Motor neuron (in vitro differentiated cells): ENCODE measurements at regions not wholly inside any gene's neighbourhood (a gene's known extent, or its start where the extent isn't known, plus 50 kb on each side); places are given as distances from the start of the nearest gene placed in this dataset.
A peak's percentile ranks its signal among the peaks of the same experiment; 100 is the strongest.
"Not testable (repeated sequence)": the region's sequence is repeated elsewhere in the genome, so short reads cannot be mapped to it uniquely, and the experiment has no call there.

ENCODE experiments used
- ATAC-seq, 8 experiments: fragments of 200-7000 bp; cut with Tn5 transposase; replicated peaks in 6 of 8; 2 replicates each; pipeline ENCODE4 v1.8.0; 2021; ENCODE audit warnings: mild to moderate bottlenecking in 8 of 8, moderate library complexity in 8 of 8
- H3K27ac ChIP-seq, 2 donors: fragments of 250-450 bp; sonication (Bioruptor Pico); 2 replicates each; pipeline ENCODE4 v1.9.0; 2021; ENCODE audit warnings: antibody characterized with exemption in 2 of 2, mild to moderate bottlenecking in 2 of 2, moderate library complexity in 1 of 2
- H3K4me1 ChIP-seq, 2 donors: fragments of 250-450 bp; sonication (Bioruptor Pico); replicated peaks in 1 of 2; 2 replicates each; pipeline ENCODE4 v1.6.1; 2021; ENCODE audit warnings: antibody characterized with exemption in 2 of 2, mild to moderate bottlenecking in 2 of 2, moderate library complexity in 1 of 2
- H3K4me3 ChIP-seq, 5 donors: fragments of 250-450 bp; sonication (Bioruptor Pico); 2 replicates each; pipeline ENCODE4 v1.9.0; 2021; ENCODE audit warnings: antibody characterized with exemption in 5 of 5, mild to moderate bottlenecking in 5 of 5, moderate library complexity in 4 of 5
- WGBS, 10 experiments: fragments of 450-650 bp; shearing (Covaris generic); methylation state at CpG; one replicate each; pipeline ENCODE4 v1.0.0; 2022; 5-methylcytosine and 5-hydroxymethylcytosine counted together
- in situ Hi-C, 9 experiments: fragments of 400-800 bp; cut with MboI; loops; one replicate each; pipeline ENCODE4 v1.15.0; 2021; ENCODE audit warnings: low sequenced_read_pairs in 9 of 9, low pct_unique_long_range_greater_than_20kb in 2 of 9; ENCODE audit not compliant: unreplicated experiment in 9 of 9

DNA sequence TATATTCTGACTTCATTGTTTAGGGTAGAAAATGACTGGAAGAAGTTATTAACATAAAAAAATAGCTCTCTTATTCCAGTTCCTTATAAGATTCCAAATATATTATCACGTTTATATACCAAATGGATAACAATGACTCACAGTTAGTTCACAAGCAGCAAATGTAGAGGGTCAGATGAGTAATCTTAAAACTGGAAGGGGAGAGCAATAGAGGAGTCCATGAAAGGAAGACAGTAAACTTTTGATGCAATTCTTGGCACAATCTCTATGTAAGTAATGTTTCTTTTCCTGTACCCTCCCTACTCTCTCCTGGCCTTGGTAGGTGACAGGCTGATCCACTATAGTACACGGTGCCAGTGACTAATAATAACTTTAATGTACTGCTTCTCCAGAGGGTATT lies 259.0 kb upstream of the TRPC5 start:
- in situ Hi-C loops = no loop called here
- no peak for ATAC-seq
- H3K4me3 ChIP-seq = no peak overlapping the region
- no peaks in the 10 kb centered on the region for H3K4me1 ChIP-seq
- no peak overlapping the region for H3K27ac ChIP-seq
- WGBS, 10 experiments = 0 to 83% (median 17%) methylated on average over 1 of the region's 2 CpGs; no CpG with 5 or more reads in 7 of the 10 experiments

DNA sequence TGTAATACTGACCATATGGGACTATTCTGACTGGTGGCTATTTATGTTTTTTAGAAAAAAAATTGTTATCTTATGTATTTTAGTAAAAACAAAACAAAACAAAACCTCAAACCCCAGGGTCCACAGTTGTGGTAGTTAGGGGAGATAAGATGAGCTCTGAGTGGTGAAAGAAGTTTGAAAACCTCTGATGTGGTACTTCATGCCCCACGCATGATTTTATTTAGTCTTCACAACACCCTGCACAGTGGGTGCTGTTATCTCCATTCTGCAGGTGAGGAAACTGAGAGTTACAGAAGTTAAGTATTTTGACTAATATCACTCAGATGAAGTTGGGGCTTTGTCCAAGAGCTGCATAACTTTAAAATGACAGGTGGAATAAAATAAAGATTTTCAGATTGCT lies 230.6 kb upstream of the TRPC5 start:
- Histone ChIP-seq H3K4me1 (no peaks in the 10 kb centered on the region), H3K27ac (no peak overlapping the region), H3K4me3 (no peak overlapping the region)
- in situ Hi-C loops = no loop called here
- 0 to 83% (median 0%) methylated on average over 1 of the region's 1 CpG; no CpG with 5 or more reads in 7 of the 10 experiments for WGBS, 10 experiments
- ATAC-seq = no peak

DNA sequence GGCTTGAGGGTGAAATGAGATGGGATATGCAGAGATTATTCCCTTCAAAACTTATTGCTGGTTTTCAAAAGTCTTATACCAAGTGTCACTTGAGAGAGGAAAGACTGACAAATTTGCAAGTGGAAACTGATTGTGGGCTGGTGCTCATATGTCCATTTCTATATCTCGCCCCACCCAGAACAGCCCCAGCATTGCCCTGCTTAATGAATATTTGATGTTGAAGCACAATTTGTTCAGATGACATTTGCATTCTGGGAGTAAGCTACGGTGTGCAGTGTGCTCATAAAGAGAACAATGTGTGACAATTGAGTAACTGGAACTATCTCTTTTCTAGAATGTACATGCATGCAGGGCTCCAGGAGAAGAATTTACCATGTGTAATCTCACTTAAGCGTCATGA lies 223.5 kb upstream of the TRPC5 start:
- ATAC-seq = peak in 2 of 8 experiments; percentile 56 to 62
- Histone ChIP-seq H3K27ac (no peak overlapping the region), H3K4me1 (no peaks in the 10 kb centered on the region), H3K4me3 (no peak overlapping the region)
- in situ Hi-C loops = no loop called here
- 0 to 100% (median 73%) methylated on average over 1 to 3 of the region's 3 CpGs; no CpG with 5 or more reads in 5 of the 10 experiments for WGBS, 10 experiments

DNA sequence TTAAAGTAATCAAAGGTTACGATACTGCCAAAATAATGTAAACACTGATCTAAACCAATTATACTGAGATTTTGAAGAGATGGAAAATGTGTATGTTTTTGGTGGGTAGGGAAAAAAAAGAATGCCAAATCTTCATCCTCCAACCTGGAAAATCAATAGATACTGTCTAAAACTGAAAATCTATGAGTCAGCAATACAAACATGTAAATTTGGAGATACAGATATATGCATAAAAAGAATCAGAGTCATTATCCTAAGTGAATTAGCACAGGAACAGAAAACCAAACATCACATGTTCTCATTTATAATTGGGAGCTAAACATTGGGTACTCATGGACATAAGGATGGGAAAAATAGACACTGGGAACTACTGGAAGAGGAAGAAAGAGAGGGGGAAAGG lies 197.4 kb upstream of the TRPC5 start:
- Histone ChIP-seq H3K27ac (no peak overlapping the region), H3K4me1 (no peaks in the 10 kb centered on the region), H3K4me3 (no peak overlapping the region)
- in situ Hi-C loops = no loop called here
- 0 to 100% (median 85%) methylated on average over 1 of the region's 1 CpG; no CpG with 5 or more reads in 4 of the 10 experiments for WGBS, 10 experiments
- ATAC-seq = no peak

DNA sequence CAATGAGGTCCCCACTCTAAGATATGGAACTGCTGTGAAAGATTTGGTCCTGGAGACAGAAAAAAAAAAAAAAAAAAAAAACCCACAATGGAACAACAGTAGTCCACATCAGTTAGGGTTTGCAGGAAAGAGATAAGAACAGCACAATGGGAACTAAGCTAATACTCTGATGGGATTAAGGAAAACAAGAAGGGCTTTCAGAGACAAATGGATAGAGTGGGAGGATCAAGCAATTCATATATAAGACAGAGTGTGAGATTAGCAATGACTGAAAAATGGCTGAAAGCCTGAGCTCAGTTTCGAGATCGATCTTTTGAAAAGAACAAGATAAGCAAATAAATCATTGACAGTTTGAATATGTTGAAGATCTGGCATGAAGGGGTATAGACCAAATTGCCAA lies 188.4 kb upstream of the TRPC5 start:
- WGBS, 10 experiments = 0 to 100% (median 69%) methylated on average over 2 of the region's 2 CpGs; no CpG with 5 or more reads in 4 of the 10 experiments
- no peak overlapping the region for H3K27ac ChIP-seq
- no peak overlapping the region for H3K4me3 ChIP-seq
- ATAC-seq = no peak
- in situ Hi-C loops = no loop called here
- H3K4me1 ChIP-seq = no peaks in the 10 kb centered on the region

DNA sequence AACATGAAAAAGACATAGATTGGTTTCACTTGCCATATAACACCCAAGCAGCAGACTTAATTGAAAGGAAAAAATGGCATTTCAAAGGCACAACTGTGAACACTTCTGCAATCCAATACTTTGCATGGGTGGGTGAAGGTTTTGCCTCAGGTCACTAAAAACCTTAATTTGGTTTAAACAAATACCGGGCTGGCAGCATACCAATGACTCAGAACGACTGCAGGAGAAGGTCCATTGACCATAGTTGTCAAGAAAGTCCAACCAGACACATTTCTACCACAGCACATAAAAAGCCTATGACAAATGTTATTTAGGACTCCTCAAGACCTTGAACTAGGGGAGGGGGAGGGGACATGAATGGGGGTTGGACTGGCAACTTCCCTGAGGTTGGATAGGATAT lies 183.6 kb upstream of the TRPC5 start:
- in situ Hi-C loops = no loop called here
- H3K27ac ChIP-seq = no peak overlapping the region
- 14 to 100% (median 67%) methylated on average over 1 to 2 of the region's 2 CpGs; no CpG with 5 or more reads in 7 of the 10 experiments for WGBS, 10 experiments
- no peak overlapping the region for H3K4me3 ChIP-seq
- no peaks in the 10 kb centered on the region for H3K4me1 ChIP-seq
- ATAC-seq = no peak

DNA sequence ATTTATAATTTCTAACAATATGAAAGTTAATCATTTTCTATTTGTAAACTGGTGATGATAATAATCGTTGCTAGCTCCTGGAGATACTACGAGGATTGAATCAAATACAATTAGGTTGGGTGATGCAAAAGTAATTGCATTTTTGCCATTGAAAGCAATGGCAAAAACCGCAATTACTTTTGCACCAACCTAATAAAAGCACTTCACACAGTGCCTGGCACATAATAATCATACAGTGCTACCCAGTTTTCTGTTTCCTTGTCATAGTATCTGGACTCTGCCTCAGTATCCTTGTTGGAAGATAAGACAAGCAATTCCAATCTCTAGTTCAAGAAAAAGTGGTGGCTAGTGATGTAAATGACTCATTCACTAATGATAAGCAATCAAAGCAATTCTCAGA lies 176.8 kb upstream of the TRPC5 start:
- H3K4me1 ChIP-seq = no peaks in the 10 kb centered on the region
- ATAC-seq = no peak
- 0 to 100% (median 21%) methylated on average over 1 to 3 of the region's 3 CpGs; no CpG with 5 or more reads in 4 of the 10 experiments for WGBS, 10 experiments
- no peak overlapping the region for H3K27ac ChIP-seq
- no peak overlapping the region for H3K4me3 ChIP-seq
- in situ Hi-C loops = no loop called here

DNA sequence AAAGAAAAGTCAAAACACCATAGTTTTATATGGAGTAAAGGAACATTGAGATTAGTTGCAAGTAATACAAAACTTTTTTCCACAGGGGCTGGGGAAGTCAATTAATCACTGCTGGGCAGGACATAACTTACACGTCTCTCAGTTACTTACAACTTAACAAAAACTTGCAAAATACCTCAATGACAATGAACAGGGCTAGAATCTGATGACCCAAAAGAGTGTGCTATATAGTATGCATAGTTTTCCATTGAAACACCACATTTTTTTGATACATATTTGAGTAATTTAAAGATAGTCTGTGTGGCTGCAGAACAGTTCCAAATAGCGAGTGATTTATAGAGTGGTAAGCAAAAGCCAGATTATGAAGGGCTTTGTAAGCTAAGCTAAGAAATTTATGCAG lies 172.3 kb upstream of the TRPC5 start:
- Histone ChIP-seq H3K27ac (no peak overlapping the region), H3K4me1 (no peaks in the 10 kb centered on the region), H3K4me3 (no peak overlapping the region)
- WGBS, 10 experiments = 38 to 51% methylated on average over 2 of the region's 2 CpGs; no CpG with 5 or more reads in 8 of the 10 experiments
- ATAC-seq = no peak
- in situ Hi-C loops = no loop called here

DNA sequence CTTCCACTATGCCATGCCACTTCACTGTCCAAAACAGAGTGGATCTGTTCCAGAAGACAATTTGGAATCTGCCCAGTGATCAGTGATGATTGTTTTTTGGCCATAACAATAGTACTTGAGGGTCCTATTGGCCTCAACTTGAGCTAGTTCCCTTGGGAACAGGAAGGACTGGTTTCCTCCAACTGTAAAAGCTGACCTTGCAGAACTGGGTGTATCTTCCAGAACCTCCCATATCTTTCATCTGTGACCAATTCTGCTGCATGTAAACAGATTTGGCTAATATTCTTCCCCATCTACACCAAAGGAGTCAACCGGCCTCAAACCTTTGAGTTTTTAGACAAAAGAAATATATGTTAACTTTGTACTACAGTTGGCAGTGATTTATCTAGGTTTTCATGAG lies 165.1 kb upstream of the TRPC5 start:
- Histone ChIP-seq H3K27ac (no peak overlapping the region), H3K4me3 (no peak overlapping the region), H3K4me1 (no peaks in the 10 kb centered on the region)
- in situ Hi-C loops = no loop called here
- WGBS, 10 experiments = 0 to 92% (median 56%) methylated on average over 1 of the region's 1 CpG; no CpG with 5 or more reads in 6 of the 10 experiments
- no peak for ATAC-seq

DNA sequence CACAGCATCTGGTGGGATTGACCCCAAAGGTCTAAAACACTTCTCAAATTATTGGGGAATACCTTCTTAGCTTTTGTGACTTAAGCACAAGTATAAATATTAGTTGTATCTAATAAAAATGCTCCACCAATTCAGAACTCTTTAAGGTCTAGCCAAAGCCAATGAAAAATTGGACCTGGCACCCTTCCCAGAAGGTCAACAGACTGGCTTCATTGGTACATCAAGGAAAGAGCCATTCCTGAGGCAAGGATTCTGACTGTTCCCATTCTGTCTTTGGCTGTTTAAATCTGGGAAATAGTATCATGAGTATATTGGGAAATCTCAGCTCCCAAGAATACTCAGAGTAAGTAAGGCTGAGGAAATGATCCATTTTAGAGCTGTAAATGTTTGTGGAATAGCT lies 153.0 kb upstream of the TRPC5 start:
- ATAC-seq = no peak
- Histone ChIP-seq H3K27ac (no peak overlapping the region), H3K4me1 (no peaks in the 10 kb centered on the region), H3K4me3 (no peak overlapping the region)
- in situ Hi-C loops = no loop called here

DNA sequence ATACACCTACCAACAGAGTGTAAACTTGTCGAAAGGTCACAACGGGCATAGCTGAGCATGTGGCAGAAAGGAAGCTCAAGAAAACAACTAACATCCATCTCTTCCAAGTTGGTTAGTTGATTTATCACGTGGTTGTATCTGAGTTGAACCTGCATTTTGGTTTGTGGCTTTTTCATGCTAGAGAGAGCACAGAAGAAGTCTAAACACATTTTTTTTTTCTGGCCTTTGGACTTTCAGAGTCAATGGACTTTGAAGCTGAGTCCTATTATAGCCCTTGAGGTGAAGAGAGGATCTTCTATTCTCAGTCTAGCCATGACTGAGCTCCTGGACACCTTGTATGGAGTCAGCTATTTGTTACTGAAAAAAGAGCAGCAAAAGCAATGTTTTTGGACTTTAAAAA lies 150.6 kb upstream of the TRPC5 start:
- WGBS, 10 experiments = 0 to 80% (median 76%) methylated on average over 1 to 3 of the region's 3 CpGs; no CpG with 5 or more reads in 6 of the 10 experiments
- H3K4me3 ChIP-seq = no peak overlapping the region
- in situ Hi-C loops = no loop called here
- H3K4me1 ChIP-seq = no peaks in the 10 kb centered on the region
- H3K27ac ChIP-seq = no peak overlapping the region
- ATAC-seq = no peak

DNA sequence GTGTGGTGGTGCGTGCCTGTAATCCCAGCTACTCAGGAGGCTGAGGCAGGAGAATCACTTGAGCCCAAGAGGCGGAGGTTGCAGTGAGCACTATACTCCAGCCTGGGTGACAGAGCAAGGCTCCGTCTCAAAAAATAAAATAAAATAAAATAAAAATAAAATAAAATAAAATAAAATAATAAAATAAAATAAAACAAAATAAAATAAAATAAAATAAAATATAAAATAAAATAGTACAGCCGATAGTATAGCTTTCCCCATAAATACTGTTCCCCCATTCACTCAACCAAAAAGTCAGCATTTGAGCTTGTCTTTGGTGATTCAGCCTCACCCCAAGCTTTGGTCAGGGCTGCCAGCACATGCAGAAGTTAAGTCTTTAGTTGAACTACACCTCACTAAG lies 144.2 kb upstream of the TRPC5 start:
- H3K4me3 ChIP-seq, in situ Hi-C loops, H3K27ac ChIP-seq, H3K4me1 ChIP-seq, ATAC-seq: not testable (repeated sequence)
- 16 to 98% (median 92%) methylated on average over 3 to 4 of the region's 4 CpGs; no CpG with 5 or more reads in 5 of the 10 experiments for WGBS, 10 experiments

DNA sequence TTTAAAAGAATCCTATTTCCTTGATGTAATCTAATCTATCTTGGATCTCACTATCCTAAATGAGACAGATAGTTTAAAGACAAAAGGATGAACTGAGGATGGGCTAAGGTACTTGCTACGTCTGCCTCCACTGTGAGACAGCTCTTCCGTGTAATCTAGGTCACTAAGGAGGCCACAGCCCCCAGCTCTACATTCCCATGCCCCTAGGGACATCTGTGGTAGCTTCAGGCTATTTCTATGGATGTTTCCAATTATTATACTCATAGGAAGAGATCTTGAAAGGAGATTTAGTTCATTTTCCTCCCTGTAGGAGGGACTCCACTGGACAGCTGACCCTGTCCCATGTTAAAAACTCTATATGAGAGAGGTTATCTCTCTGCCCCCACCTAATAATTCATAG lies 140.8 kb upstream of the TRPC5 start:
- WGBS, 10 experiments = 0 to 76% (median 0%) methylated on average over 2 of the region's 2 CpGs; no CpG with 5 or more reads in 7 of the 10 experiments
- ATAC-seq = no peak
- H3K27ac ChIP-seq = no peak overlapping the region
- no peaks in the 10 kb centered on the region for H3K4me1 ChIP-seq
- in situ Hi-C loops = no loop called here
- no peak overlapping the region for H3K4me3 ChIP-seq

DNA sequence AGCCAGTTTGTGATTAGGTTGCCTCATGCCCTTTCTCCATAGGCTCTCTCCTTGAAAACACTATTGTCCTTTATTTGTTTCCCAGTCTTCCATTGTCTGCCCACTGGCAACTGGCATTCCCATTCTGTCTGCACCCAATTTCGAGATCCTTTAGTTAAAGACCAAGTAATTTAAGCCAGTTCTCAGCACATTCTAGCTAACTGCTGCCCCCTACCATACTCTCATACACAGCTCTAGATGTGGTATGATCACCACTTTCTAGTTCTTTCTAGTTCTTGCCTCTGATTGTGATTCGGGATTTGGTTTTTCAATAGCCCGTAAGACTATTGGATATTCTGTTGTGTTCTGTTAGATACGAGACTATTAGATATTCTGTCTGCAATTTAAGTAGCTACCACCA lies 135.8 kb upstream of the TRPC5 start:
- 29 to 100% (median 50%) methylated on average over 1 to 2 of the region's 4 CpGs; no CpG with 5 or more reads in 6 of the 10 experiments for WGBS, 10 experiments

More for the DNA sequence above, 135.8 kb upstream of the TRPC5 start:
- in situ Hi-C loops = no loop called here
- no peak for ATAC-seq
- H3K27ac ChIP-seq = no peak overlapping the region
- no peaks in the 10 kb centered on the region for H3K4me1 ChIP-seq
- H3K4me3 ChIP-seq = no peak overlapping the region
